H1 (cell line): ENCODE measurements at regions not wholly inside any gene's neighbourhood (a gene's known extent, or its start where the extent isn't known, plus 50 kb on each side); places are given as distances from the start of the nearest gene placed in this dataset.
A peak's percentile ranks its signal among the peaks of the same experiment; 100 is the strongest.

Source experiments
- CTCF ChIA-PET: fragments of 300-600 bp; sonication (Branson Sonifier 250); formaldehyde crosslinking; loops from one replicate; lab custom pipeline; 2021; ENCODE audit not compliant: partially characterized antibody; lab: Charles Lee
- POLR2A ChIA-PET: fragments of 300-600 bp; sonication (Branson Sonifier 250); formaldehyde crosslinking; loops from one replicate; lab custom pipeline; 2021; ENCODE audit warnings: inconsistent platforms; ENCODE audit not compliant: partially characterized antibody; lab: Charles Lee
- DNase-seq, 2 experiments: peaks; one replicate each; pipeline versions ENCODE4 v3.0.0 to v3.0.0-alpha.2; 2010 to 2022; ENCODE audit warnings: low spot score in 2 of 2, low read depth in 1 of 2, mixed read lengths in 1 of 2
- FAIRE-seq: peaks from 2 replicates; lab custom pipeline; 2011; peaks lifted over from hg19 to GRCh38; lab: Jason Lieb, UNC
- H2AFZ ChIP-seq: 2 replicates; pipeline ENCODE4 v1.8.1; 2012; ENCODE audit warnings: low read length, inconsistent platforms
- H2AK5ac ChIP-seq: 2 replicates; pipeline ENCODE4 v1.6.1; 2013; ENCODE audit warnings: low read depth, low read length
- H2BK120ac ChIP-seq: replicated peaks from 2 replicates; pipeline ENCODE3; 2013; ENCODE audit warnings: low read depth, low read length, inconsistent platforms
- H2BK12ac ChIP-seq: 2 replicates; pipeline ENCODE4 v1.6.1; 2013; ENCODE audit warnings: low read depth, low read length
- H2BK15ac ChIP-seq: 2 replicates; pipeline ENCODE4 v1.6.1; 2013; ENCODE audit warnings: low read length
- H2BK20ac ChIP-seq: 2 replicates; pipeline ENCODE4 v1.6.1; 2013; ENCODE audit warnings: low read length
- H2BK5ac ChIP-seq: 2 replicates; pipeline ENCODE4 v1.6.1; 2013; ENCODE audit warnings: low read depth, low read length
- H3K14ac ChIP-seq: 2 replicates; pipeline ENCODE4 v1.6.1; 2013; ENCODE audit warnings: inconsistent platforms; ENCODE audit not compliant: insufficient read length
- H3K18ac ChIP-seq: 2 replicates; pipeline ENCODE4 v1.6.1; 2013; ENCODE audit warnings: low read length; ENCODE audit errors: extremely low read depth
- H3K23ac ChIP-seq: 2 replicates; pipeline ENCODE4 v1.6.1; 2013; ENCODE audit warnings: inconsistent platforms; ENCODE audit not compliant: insufficient read length
- H3K23me2 ChIP-seq: 2 replicates; pipeline ENCODE4 v1.6.1; 2013; ENCODE audit warnings: low read depth, low read length
- H3K27ac ChIP-seq: 2 replicates; pipeline ENCODE4 v1.6.1; 2011; ENCODE audit warnings: low read depth, low read length, inconsistent platforms
- H3K27me3 ChIP-seq, 4 experiments: replicated peaks in 1 of 4; 1 replicate in 1 of 4; 2 replicates in 3 of 4; pipeline versions ENCODE4 v1.6.1 to v1.8.1; 2011 to 2013; ENCODE audit warnings: low read length in 3 of 4, mild to moderate bottlenecking in 3 of 4, inconsistent platforms in 2 of 4, mixed read lengths in 2 of 4, moderate library complexity in 1 of 4; ENCODE audit not compliant: control insufficient read depth in 3 of 4, insufficient read depth in 3 of 4; ENCODE audit errors: extremely low read depth in 1 of 4
- H3K36me3 ChIP-seq, 4 experiments: 2 replicates each; pipeline versions ENCODE4 v1.6.1 to v1.8.1; 2011 to 2013; ENCODE audit warnings: mild to moderate bottlenecking in 4 of 4, low read length in 3 of 4, moderate library complexity in 2 of 4, control low read depth in 1 of 4, inconsistent platforms in 1 of 4; ENCODE audit not compliant: insufficient read depth in 4 of 4, control insufficient read depth in 2 of 4
- H3K4ac ChIP-seq: replicated peaks from 2 replicates; pipeline ENCODE3; 2013; ENCODE audit warnings: low read length, low read depth, mixed read lengths, inconsistent platforms; ENCODE audit not compliant: insufficient read length
- H3K4me1 ChIP-seq, 4 experiments: replicated peaks in 1 of 4; 1 replicate in 1 of 4; 2 replicates in 3 of 4; pipeline versions ENCODE4 v1.6.1 to v1.8.1; 2011 to 2013; ENCODE audit warnings: low read length in 3 of 4, inconsistent platforms in 2 of 4, mixed read lengths in 1 of 4; ENCODE audit not compliant: insufficient read depth in 4 of 4, control insufficient read depth in 3 of 4
- H3K4me2 ChIP-seq, 2 experiments: 2 replicates each; pipeline versions ENCODE4 v1.6.1 to v1.8.1; 2011 to 2013; ENCODE audit warnings: low read depth in 2 of 2, low read length in 2 of 2, control low read depth in 1 of 2, inconsistent platforms in 1 of 2, mild to moderate bottlenecking in 1 of 2; ENCODE audit not compliant: insufficient read depth in 1 of 2
- H3K4me3 ChIP-seq, 4 experiments: fragments of 200-600, 300-600 bp in 1 of 4; sonication (generic), shearing (Covaris generic), sonication (Bioruptor Twin) in 1 of 4; 2 replicates each; pipeline versions ENCODE4 v1.5.1 to v1.8.1; 2011 to 2016; ENCODE audit warnings: low read length in 4 of 4, low read depth in 3 of 4, control low read depth in 2 of 4, inconsistent platforms in 2 of 4, mild to moderate bottlenecking in 2 of 4, mixed read lengths in 1 of 4, moderate library complexity in 1 of 4; ENCODE audit not compliant: insufficient read depth in 2 of 4; ENCODE audit errors: extremely low read depth in 1 of 4
- H3K56ac ChIP-seq: replicated peaks from 2 replicates; pipeline ENCODE3; 2013; ENCODE audit warnings: low read depth, mild to moderate bottlenecking, mixed read lengths, low read length, inconsistent platforms; ENCODE audit not compliant: insufficient read length
- H3K79me1 ChIP-seq: 2 replicates; pipeline ENCODE4 v1.6.1; 2013; ENCODE audit warnings: low read depth, low read length, control low read depth
- H3K79me2 ChIP-seq, 2 experiments: 2 replicates each; pipeline versions ENCODE4 v1.6.1 to v1.8.1; 2012 to 2013; ENCODE audit warnings: low read length in 2 of 2, mild to moderate bottlenecking in 2 of 2, inconsistent platforms in 1 of 2; ENCODE audit not compliant: insufficient read depth in 2 of 2, control insufficient read depth in 1 of 2
- H3K9ac ChIP-seq, 4 experiments: replicated peaks in 1 of 4; 1 replicate in 1 of 4; 2 replicates in 3 of 4; pipeline versions ENCODE4 v1.6.1 to v1.8.1; 2011 to 2013; ENCODE audit warnings: low read depth in 3 of 4, low read length in 3 of 4, control low read depth in 2 of 4, mild to moderate bottlenecking in 2 of 4, moderate library complexity in 2 of 4, inconsistent platforms in 1 of 4; ENCODE audit errors: extremely low read depth in 1 of 4
- H3K9me3 ChIP-seq, 2 experiments: 2 replicates each; pipeline versions ENCODE4 v1.6.1 to v1.8.1; 2012 to 2013; ENCODE audit warnings: mild to moderate bottlenecking in 2 of 2, moderate library complexity in 2 of 2, control low read depth in 1 of 2, inconsistent platforms in 1 of 2, low read depth in 1 of 2, low read length in 1 of 2, mixed read lengths in 1 of 2; ENCODE audit not compliant: insufficient read depth in 2 of 2
- H4K20me1 ChIP-seq, 2 experiments: replicated peaks in 1 of 2; 2 replicates each; pipeline versions ENCODE3 to v1.8.1; 2011 to 2013; ENCODE audit warnings: inconsistent platforms in 2 of 2, low read length in 2 of 2, mild to moderate bottlenecking in 1 of 2; ENCODE audit not compliant: insufficient read depth in 2 of 2, control insufficient read depth in 1 of 2
- H4K5ac ChIP-seq: 2 replicates; pipeline ENCODE4 v1.6.1; 2013; ENCODE audit warnings: low read length, low read depth, mixed read lengths, inconsistent platforms; ENCODE audit not compliant: insufficient read length
- H4K8ac ChIP-seq: 2 replicates; pipeline ENCODE4 v1.8.0; 2013; ENCODE audit warnings: mild to moderate bottlenecking, moderate library complexity, low read length, inconsistent platforms; ENCODE audit not compliant: insufficient read depth; ENCODE audit errors: extremely low read depth
- H4K91ac ChIP-seq: replicated peaks from 2 replicates; pipeline ENCODE3; 2013; ENCODE audit warnings: low read length, mixed read lengths, inconsistent platforms; ENCODE audit not compliant: insufficient read length
- CBX5 ChIP-seq: fragments of 300-800, 300-1000 bp; sonication (generic); IDR thresholded peaks from 2 replicates; pipeline ENCODE4 v1.7.1; 2016; ENCODE audit warnings: antibody characterized with exemption, low read length, low read depth
- EZH2 ChIP-seq: fragments of 200-600 bp; sonication (generic); IDR thresholded peaks from 2 replicates; pipeline ENCODE4 v1.7.1; 2012; ENCODE audit warnings: low read depth, mild to moderate bottlenecking, moderate library complexity, low read length, inconsistent platforms; ENCODE audit not compliant: severe bottlenecking
- MAFK ChIP-seq: IDR thresholded peaks from 2 replicates; pipeline ENCODE4 v1.6.1; 2012; ENCODE audit warnings: low read depth, mild to moderate bottlenecking, improper control_type of control experiment, low read length
- NANOG ChIP-seq: IDR thresholded peaks from 2 replicates; pipeline ENCODE4 v1.6.1; 2011; ENCODE audit warnings: low read length, low read depth, mild to moderate bottlenecking, inconsistent platforms; ENCODE audit not compliant: insufficient read depth, poor library complexity, severe bottlenecking
- PHF8 ChIP-seq: fragments of 200-600 bp; sonication (generic); conservative IDR thresholded peaks from 2 replicates; pipeline ENCODE4 v1.7.1; 2012; ENCODE audit warnings: low read depth, mild to moderate bottlenecking, inconsistent platforms, low read length, moderate library complexity
- SIX5 ChIP-seq: IDR thresholded peaks from 2 replicates; pipeline ENCODE4 v1.6.1; 2011; ENCODE audit warnings: mild to moderate bottlenecking, low read depth, low read length
- TAF1 ChIP-seq: IDR thresholded peaks from 2 replicates; pipeline ENCODE4 v1.6.1; 2011; ENCODE audit warnings: mild to moderate bottlenecking, low read depth, low read length
- ZNF274 ChIP-seq: IDR thresholded peaks from 2 replicates; pipeline ENCODE4 v1.7.0; 2012; ENCODE audit warnings: low read length, borderline replicate concordance; ENCODE audit errors: extremely low read depth
- WGBS, 2 experiments: shearing (Covaris generic) in 1 of 2; methylation state at CpG; one replicate each; pipeline versions ENCODE4 v1.1.6 to v1.1.7; 2013 to 2015; ENCODE audit warnings: low lambda C conversion rate in 2 of 2, mixed read lengths in 2 of 2, inconsistent platforms in 1 of 2, low coverage in 1 of 2, missing lambda C conversion rate in 1 of 2; ENCODE audit not compliant: insufficient replicate concordance in 2 of 2, insufficient coverage in 1 of 2, insufficient read length in 1 of 2; ENCODE audit errors: extremely low coverage in 1 of 2, missing lambda C conversion rate in 1 of 2; 5-methylcytosine and 5-hydroxymethylcytosine counted together

GRCh38 chr4:133865612-133866327 is 335.8 kb downstream of the PABPC4L start:
- no peaks in the 10 kb centered on the region for H3K79me1 ChIP-seq
- POLR2A ChIA-PET = no interaction called here
- CTCF ChIA-PET = interaction anchor here (1.1 to 1.6 kb wide), 2 partner anchors 29 to 719 kb away, joined by 3 to 4 read pairs; no protein-coding TSS in a partner anchor
- H2BK120ac ChIP-seq = no peak overlapping the region
- H3K27me3 ChIP-seq = no peaks in the 10 kb centered on the region
- H3K4me2 ChIP-seq = no peak overlapping the region
- H4K5ac ChIP-seq = no peak overlapping the region
- H3K4me3 ChIP-seq = no peak overlapping the region
- H2AFZ ChIP-seq = no peak overlapping the region
- no peaks in the 10 kb centered on the region for H3K4me1 ChIP-seq
- FAIRE-seq = peak; percentile 13
- H2BK5ac ChIP-seq = no peak overlapping the region
- no peak overlapping the region for H2BK20ac ChIP-seq
- no peak overlapping the region for H3K56ac ChIP-seq
- no peak overlapping the region for H3K27ac ChIP-seq
- no peak overlapping the region for H2AK5ac ChIP-seq
- H4K91ac ChIP-seq = no peak overlapping the region
- no peaks in the 10 kb centered on the region for H3K9me3 ChIP-seq
- no peaks in the 10 kb centered on the region for H3K79me2 ChIP-seq
- H3K14ac ChIP-seq = no peak overlapping the region
- H3K18ac ChIP-seq = no peak overlapping the region
- H3K23ac ChIP-seq = no peak overlapping the region
- no peak overlapping the region for H3K4ac ChIP-seq
- no peak overlapping the region for H4K8ac ChIP-seq
- no peak for DNase-seq
- H3K23me2 ChIP-seq = no peaks in the 10 kb centered on the region
- no peak overlapping the region for H3K9ac ChIP-seq
- WGBS, 2 experiments = 65% methylated on average over 1 of the region's 1 CpG; no CpG with 5 or more reads in 1 of the 2 experiments
- H4K20me1 ChIP-seq = no peaks in the 10 kb centered on the region
- no peak overlapping the region for H2BK15ac ChIP-seq
- no peak overlapping the region for H2BK12ac ChIP-seq
- H3K36me3 ChIP-seq = no peaks in the 10 kb centered on the region
- TF ChIP-seq MAFK = peak; percentile 69
- TF ChIP-seq EZH2 = no peak
- no peak for TF ChIP-seq ZNF274
- no peak for TF ChIP-seq CBX5
- no peak for TF ChIP-seq PHF8
- TF ChIP-seq TAF1 = no peak
- no peak for TF ChIP-seq NANOG
- TF ChIP-seq SIX5 = no peak
